AG09319 (cell line): ENCODE measurements at regions not wholly inside any gene's neighbourhood (a gene's known extent, or its start where the extent isn't known, plus 50 kb on each side); places are given as distances from the start of the nearest gene placed in this dataset.

Source experiments
- DNase-seq: peaks from one replicate; pipeline ENCODE4 v3.0.0-alpha.2; 2010; ENCODE audit warnings: low read depth; ENCODE audit errors: extremely low read depth
- CTCF ChIP-seq: IDR thresholded peaks from 2 replicates; pipeline ENCODE4 v1.5.1; 2011; ENCODE audit warnings: low read depth, mild to moderate bottlenecking, inconsistent platforms, low read length, moderate library complexity

GRCh38 chr7:81173766-81174281 is 255.0 kb upstream of the SEMA3C start:
- DNase-seq: no peak
- TF ChIP-seq CTCF: no peak

- no peak for TF ChIP-seq CTCF
- DNase-seq: no peak
Observed at GRCh38 chr7:81170291-81170690, 251.4 kb upstream of the SEMA3C start.

- TF ChIP-seq CTCF: no peak
- DNase-seq: no peak
Observed at GRCh38 chr7:81167934-81168333, 249.1 kb upstream of the SEMA3C start.

GRCh38 chr7:81165070-81165469 is 246.2 kb upstream of the SEMA3C start:
- DNase-seq: no peak
- TF ChIP-seq CTCF: no peak

GRCh38 chr7:81162771-81163525 is 244.1 kb upstream of the SEMA3C start:
- TF ChIP-seq CTCF: no peak
- no peak for DNase-seq

- no peak for DNase-seq
- no peak for TF ChIP-seq CTCF
Observed at GRCh38 chr7:81162234-81162633, 243.4 kb upstream of the SEMA3C start.

- TF ChIP-seq CTCF: no peak
- DNase-seq: peak; percentile 70
Observed at GRCh38 chr7:81161451-81162075, 242.7 kb upstream of the SEMA3C start.
